K562 (cell line): ENCODE measurements at regions not wholly inside any gene's neighbourhood (a gene's known extent, or its start where the extent isn't known, plus 50 kb on each side); places are given as distances from the start of the nearest gene placed in this dataset.

ENCODE experiments used
- ATAC-seq: fragments of 200-7000 bp; cut with Tn5 transposase; 3 replicates; pipeline ENCODE4 v1.9.1; 2020; ENCODE audit warnings: moderate library complexity
- BruUV-seq: library from RNA; stranded (reverse); fragments of 400-500 nt; replicated peaks from 2 replicates; lab custom pipeline; 2021; lab: Mats Ljungman, UMichigan
- CTCF ChIA-PET: fragments of 300-600 bp; formaldehyde crosslinking; extraction: SDS; loops from one replicate; lab custom pipeline; 2021; ENCODE audit warnings: low intra/inter-chr PET ratio; lab: Yijun Ruan, JAX
- POLR2A ChIA-PET: fragments of 300-600, 350-650 bp; sonication (Branson Sonifier 250); formaldehyde crosslinking; extraction: SDS; loops from one replicate; lab custom pipeline; 2021; ENCODE audit warnings: antibody characterized with exemption, inconsistent platforms; lab: Yijun Ruan, JAX
- DNase-seq, 4 experiments: peaks; one replicate each; pipeline versions ENCODE4 v3.0.0 to v3.0.0-alpha.2; 2011 to 2018; ENCODE audit warnings: low spot score in 3 of 4, mixed read lengths in 3 of 4; ENCODE audit errors: extremely low read depth in 1 of 4
- FAIRE-seq: peaks from 2 replicates; lab custom pipeline; 2011; peaks lifted over from hg19 to GRCh38; lab: Jason Lieb, UNC
- H2AFZ ChIP-seq: 2 replicates; pipeline ENCODE4 v1.6.0; 2011; ENCODE audit warnings: low read depth, low read length, control low read depth, inconsistent platforms
- H3K27ac ChIP-seq: fragments of 200-600 bp; 3 replicates; pipeline ENCODE4 v1.8.0; 2011; ENCODE audit warnings: low read depth, mild to moderate bottlenecking, control low read depth, inconsistent platforms, low read length, moderate library complexity, mixed read lengths; ENCODE audit errors: extremely low read depth
- H3K27me3 ChIP-seq, 2 experiments: fragments of 300-600 bp in 1 of 2; 2 replicates in 1 of 2; 3 replicates in 1 of 2; pipeline versions ENCODE4 v1.6.0 to v1.8.0; 2011; ENCODE audit warnings: inconsistent platforms in 2 of 2, low read length in 2 of 2, mild to moderate bottlenecking in 1 of 2, mixed read lengths in 1 of 2, moderate library complexity in 1 of 2; ENCODE audit not compliant: control insufficient read depth in 2 of 2, insufficient read depth in 2 of 2
- H3K36me3 ChIP-seq: fragments of 300-600 bp; 3 replicates; pipeline ENCODE4 v1.8.0; 2011; ENCODE audit warnings: mild to moderate bottlenecking, low read length, inconsistent platforms; ENCODE audit not compliant: control insufficient read depth, insufficient read depth
- H3K4me1 ChIP-seq, 2 experiments: fragments of 200-600 bp in 1 of 2; replicated peaks in 1 of 2; 2 replicates in 1 of 2; 3 replicates in 1 of 2; pipeline versions ENCODE4 v1.5.1 to v1.8.0; 2011; ENCODE audit warnings: inconsistent platforms in 2 of 2, low read length in 2 of 2, mild to moderate bottlenecking in 1 of 2, mixed read lengths in 1 of 2, moderate library complexity in 1 of 2; ENCODE audit not compliant: control insufficient read depth in 2 of 2, insufficient read depth in 2 of 2
- H3K4me2 ChIP-seq: 2 replicates; pipeline ENCODE4 v1.6.1; 2011; ENCODE audit warnings: low read length, control low read depth, inconsistent platforms, mixed read lengths; ENCODE audit not compliant: insufficient read depth
- H3K4me3 ChIP-seq: fragments of 200-600 bp; sonication (generic), shearing (Covaris generic); 2 replicates; pipeline ENCODE4 v1.5.1; 2016; ENCODE audit warnings: control low read depth, inconsistent platforms
- H3K79me2 ChIP-seq: fragments of 200-600 bp; 3 replicates; pipeline ENCODE4 v1.8.0; 2011; ENCODE audit warnings: low read length, inconsistent platforms; ENCODE audit not compliant: control insufficient read depth, insufficient read depth
- H3K9ac ChIP-seq, 2 experiments: 2 replicates each; pipeline versions ENCODE4 v1.6.0 to v1.6.1; 2011; ENCODE audit warnings: low read depth in 2 of 2, low read length in 2 of 2, control low read depth in 1 of 2, inconsistent platforms in 1 of 2, mild to moderate bottlenecking in 1 of 2, mixed read lengths in 1 of 2; ENCODE audit not compliant: insufficient read depth in 1 of 2
- H3K9me1 ChIP-seq: one replicate; pipeline ENCODE4 v1.6.0; 2011; ENCODE audit warnings: inconsistent platforms, mild to moderate bottlenecking, low read length, moderate library complexity; ENCODE audit not compliant: control insufficient read depth, insufficient read depth
- H3K9me3 ChIP-seq: replicated peaks from 2 replicates; pipeline ENCODE4 v1.5.1; 2011; ENCODE audit warnings: low read depth, low read length, inconsistent platforms; ENCODE audit not compliant: control insufficient read depth, insufficient read depth
- H4K20me1 ChIP-seq: replicated peaks from 2 replicates; pipeline ENCODE4 v1.6.1; 2011; ENCODE audit warnings: low read length, inconsistent platforms, mixed read lengths; ENCODE audit not compliant: control insufficient read depth, insufficient read depth
- CREB1 ChIP-seq, 2 experiments: sonication (generic) in 1 of 2; formaldehyde crosslinking in 1 of 2; IDR thresholded peaks; 2 replicates each; pipeline versions ENCODE4 v1.6.1 to v1.8.0; 2012 to 2022; ENCODE audit warnings: inconsistent platforms in 1 of 2, mild to moderate bottlenecking in 1 of 2, missing genetic modification reagents in 1 of 2, moderate library complexity in 1 of 2
- MAFG ChIP-seq: fragments of 450-650 bp; conservative IDR thresholded peaks from 2 replicates; pipeline ENCODE4 v1.6.1; 2016; ENCODE audit warnings: missing genetic modification characterization, missing compliant biosample characterization
- OTX1 ChIP-seq: fragments of 450-650 bp; formaldehyde crosslinking; IDR thresholded peaks from 2 replicates; pipeline ENCODE4 v1.4.0; 2022; ENCODE audit warnings: mild to moderate bottlenecking
- PPARD ChIP-seq: fragments of 250-450 bp; sonication (Bioruptor Pico); IDR thresholded peaks from 2 replicates; pipeline ENCODE4 v1.8.0; 2022; ENCODE audit warnings: inconsistent platforms, mild to moderate bottlenecking, moderate library complexity
- PTBP1 ChIP-seq: fragments of 200-400 bp; formaldehyde crosslinking; IDR thresholded peaks from 2 replicates; pipeline ENCODE4 v1.6.1; 2017; ENCODE audit warnings: low read depth, low read length
- SMAD1 ChIP-seq: fragments of 150-350 bp; IDR thresholded peaks from 2 replicates; pipeline ENCODE4 v1.6.1; 2014; ENCODE audit warnings: low read length, low read depth; ENCODE audit not compliant: partially characterized antibody
- SP1 ChIP-seq: sonication (generic); formaldehyde crosslinking; IDR thresholded peaks from 2 replicates; pipeline ENCODE4 v1.8.1; 2022; ENCODE audit warnings: mild to moderate bottlenecking, missing genetic modification reagents
- STAT5A ChIP-seq: IDR thresholded peaks from 2 replicates; pipeline ENCODE4 v1.6.1; 2012; ENCODE audit warnings: low read length, inconsistent platforms, borderline replicate concordance
- WGBS: fragments of 100-300 bp; shearing (Covaris generic); methylation state at CpG from one replicate; pipeline ENCODE4 v1.1.6; 2016; ENCODE audit warnings: low coverage, mixed read lengths; ENCODE audit not compliant: insufficient coverage; ENCODE audit errors: missing lambda C conversion rate; 5-methylcytosine and 5-hydroxymethylcytosine counted together
- in situ Hi-C: fragments of 300-500 bp; cut with MboI; formaldehyde crosslinking; loops from 4 replicates; pipeline ENCODE4 v1.15.0; 2018; ENCODE audit warnings: inconsistent platforms, mixed read lengths
- intact Hi-C: fragments of 100-400 bp; cut with micrococcal nuclease; formaldehyde crosslinking; loops from 2 replicates; pipeline ENCODE4 v1.14.2; 2022
- TF ChIP-seq, protein P1 (sequence below), 2 experiments: fragments of 450-650 bp in 1 of 2; sonication (generic) in 1 of 2; formaldehyde crosslinking in 1 of 2; IDR thresholded peaks in 1 of 2; conservative IDR thresholded peaks in 1 of 2; 2 replicates each; pipeline versions ENCODE4 v1.6.1 to v1.8.1; 2016 to 2023; ENCODE audit warnings: mild to moderate bottlenecking in 2 of 2, moderate library complexity in 2 of 2, inconsistent platforms in 1 of 2, missing genetic modification reagents in 1 of 2
- TF ChIP-seq, protein P2 (sequence below): sonication (generic); formaldehyde crosslinking; IDR thresholded peaks from 2 replicates; pipeline ENCODE4 v1.8.0; 2022; ENCODE audit warnings: missing genetic modification reagents, mild to moderate bottlenecking, moderate library complexity, borderline replicate concordance
- TF ChIP-seq, protein P3 (sequence below): fragments of 150-350 bp; conservative IDR thresholded peaks from 2 replicates; pipeline ENCODE4 v1.6.1; 2014; ENCODE audit warnings: low read length

DNA sequence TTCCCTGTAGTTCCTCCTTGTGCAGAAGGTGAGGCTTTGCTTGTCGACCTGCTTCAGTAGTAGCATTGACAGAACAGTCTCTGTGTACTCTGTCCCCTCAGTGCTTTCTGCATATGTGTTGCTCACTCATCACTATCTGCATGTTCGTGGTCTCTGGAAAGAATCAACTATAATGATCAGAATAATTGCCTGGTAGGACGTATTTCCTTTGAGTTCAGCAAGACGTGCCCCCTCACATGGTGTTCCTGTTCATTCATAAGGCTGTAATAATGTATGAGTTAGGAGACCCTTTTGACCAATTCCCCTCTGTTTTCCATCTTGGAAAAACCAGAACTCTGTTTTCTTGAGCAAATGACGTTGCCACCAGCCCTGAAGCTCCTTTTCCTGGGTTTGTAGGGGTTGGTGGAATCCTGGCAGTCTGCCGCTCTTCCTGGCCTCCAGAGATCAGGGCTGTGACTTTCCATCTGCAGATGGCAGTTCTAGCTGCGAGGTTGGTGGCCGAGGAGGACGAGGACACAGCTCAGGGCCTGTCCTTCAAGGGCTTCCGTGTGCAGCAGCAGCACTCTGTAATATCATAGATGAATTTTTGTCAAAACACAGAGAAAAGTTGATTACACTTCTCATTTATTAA lies 61.9 kb downstream of the EXOSC2 start (continued):
- TF ChIP-seq, protein P1, sequence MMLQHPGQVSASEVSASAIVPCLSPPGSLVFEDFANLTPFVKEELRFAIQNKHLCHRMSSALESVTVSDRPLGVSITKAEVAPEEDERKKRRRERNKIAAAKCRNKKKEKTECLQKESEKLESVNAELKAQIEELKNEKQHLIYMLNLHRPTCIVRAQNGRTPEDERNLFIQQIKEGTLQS (IDR thresholded peaks at IDR 0.05), result no peak
- TF ChIP-seq, protein P1 (CRISPR knock-in tag; conservative IDR thresholded peaks at IDR 0.05), result 0 out of 2 replicates have a peak, but pooled peaks have one; percentile 22
- TF ChIP-seq PTBP1, result no peak
- TF ChIP-seq SMAD1, result no peak
- TF ChIP-seq PPARD (CRISPR knock-in tag), result no peak
- TF ChIP-seq OTX1 (CRISPR knock-in tag), result no peak
- TF ChIP-seq, protein P2, sequence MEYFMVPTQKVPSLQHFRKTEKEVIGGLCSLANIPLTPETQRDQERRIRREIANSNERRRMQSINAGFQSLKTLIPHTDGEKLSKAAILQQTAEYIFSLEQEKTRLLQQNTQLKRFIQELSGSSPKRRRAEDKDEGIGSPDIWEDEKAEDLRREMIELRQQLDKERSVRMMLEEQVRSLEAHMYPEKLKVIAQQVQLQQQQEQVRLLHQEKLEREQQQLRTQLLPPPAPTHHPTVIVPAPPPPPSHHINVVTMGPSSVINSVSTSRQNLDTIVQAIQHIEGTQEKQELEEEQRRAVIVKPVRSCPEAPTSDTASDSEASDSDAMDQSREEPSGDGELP, result no peak
- no peak for TF ChIP-seq STAT5A

DNA sequence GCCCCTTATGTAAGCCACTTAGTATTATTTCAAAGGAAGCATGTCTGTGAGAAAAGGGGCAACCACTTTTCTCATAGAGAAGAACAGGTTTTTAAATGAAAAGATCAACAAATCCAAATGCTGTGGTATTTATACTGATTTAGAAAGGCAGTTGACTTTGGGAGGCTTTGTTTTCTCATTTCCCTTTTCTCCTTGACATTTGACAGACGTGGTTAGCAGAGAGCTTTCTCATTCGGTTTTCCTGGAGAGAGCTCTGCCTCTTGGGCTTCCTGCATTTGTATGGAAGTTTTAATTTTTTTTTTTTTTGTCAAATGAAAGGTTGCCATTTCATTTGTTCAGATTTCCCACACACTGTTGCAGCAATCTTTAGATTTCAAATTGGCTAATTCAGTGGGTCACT lies 62.5 kb downstream of the EXOSC2 start:
- CTCF ChIA-PET, result interaction anchor here (1.4 kb wide), 1 partner anchor 15 kb away, joined by 4 read pairs; no protein-coding TSS in a partner anchor
- Histone ChIP-seq H3K27me3 (no peaks in the 10 kb centered on the region), H3K9me3 (no peaks in the 10 kb centered on the region), H3K36me3 (peaks cover 27% of the 10 kb centered on the region), H4K20me1 (peaks cover 4% of the 10 kb centered on the region; the same call in 1 of the 2 replicates), H3K4me1 (no peaks in the 10 kb centered on the region; a peak in 1 of 5 replicates), H3K9me1 (no peaks in the 10 kb centered on the region), H3K4me2 (no peak overlapping the region), H3K79me2 (no peaks in the 10 kb centered on the region), H2AFZ (no peak overlapping the region), H3K27ac (no peak overlapping the region), H3K4me3 (no peak overlapping the region), H3K9ac (no peak overlapping the region)
- intact Hi-C loops, result no loop called here
- ATAC-seq (no peak), DNase-seq (no peak), FAIRE-seq (no peak)
- in situ Hi-C loops, result no loop called here
- POLR2A ChIA-PET, result interaction anchor here (0.6 to 9.1 kb wide), 19 partner anchors 8 to 265 kb away, joined by 3 to 141 read pairs (median 4); no protein-coding TSS in a partner anchor
- WGBS, result 39% methylated on average over 2 of the region's 2 CpGs
- BruUV-seq, result no TSS peak
- TF ChIP-seq MAFG (tag) (no peak), SP1 (CRISPR knock-in tag) (no peak), CREB1 (IDR thresholded peaks at IDR 0.05) (no peak), CREB1 (CRISPR knock-in tag; IDR thresholded peaks at IDR 0.05) (no peak)
- TF ChIP-seq, protein P3, sequence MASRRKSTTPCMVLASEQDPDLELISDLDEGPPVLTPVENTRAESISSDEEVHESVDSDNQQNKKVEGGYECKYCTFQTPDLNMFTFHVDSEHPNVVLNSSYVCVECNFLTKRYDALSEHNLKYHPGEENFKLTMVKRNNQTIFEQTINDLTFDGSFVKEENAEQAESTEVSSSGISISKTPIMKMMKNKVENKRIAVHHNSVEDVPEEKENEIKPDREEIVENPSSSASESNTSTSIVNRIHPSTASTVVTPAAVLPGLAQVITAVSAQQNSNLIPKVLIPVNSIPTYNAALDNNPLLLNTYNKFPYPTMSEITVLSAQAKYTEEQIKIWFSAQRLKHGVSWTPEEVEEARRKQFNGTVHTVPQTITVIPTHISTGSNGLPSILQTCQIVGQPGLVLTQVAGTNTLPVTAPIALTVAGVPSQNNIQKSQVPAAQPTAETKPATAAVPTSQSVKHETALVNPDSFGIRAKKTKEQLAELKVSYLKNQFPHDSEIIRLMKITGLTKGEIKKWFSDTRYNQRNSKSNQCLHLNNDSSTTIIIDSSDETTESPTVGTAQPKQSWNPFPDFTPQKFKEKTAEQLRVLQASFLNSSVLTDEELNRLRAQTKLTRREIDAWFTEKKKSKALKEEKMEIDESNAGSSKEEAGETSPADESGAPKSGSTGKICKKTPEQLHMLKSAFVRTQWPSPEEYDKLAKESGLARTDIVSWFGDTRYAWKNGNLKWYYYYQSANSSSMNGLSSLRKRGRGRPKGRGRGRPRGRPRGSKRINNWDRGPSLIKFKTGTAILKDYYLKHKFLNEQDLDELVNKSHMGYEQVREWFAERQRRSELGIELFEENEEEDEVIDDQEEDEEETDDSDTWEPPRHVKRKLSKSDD, result no peak
